ENCODE measurements at regions not wholly inside any gene's neighbourhood (a gene's known extent, or its start where the extent isn't known, plus 50 kb on each side); places are given as distances from the start of the nearest gene placed in this dataset.

DNA sequence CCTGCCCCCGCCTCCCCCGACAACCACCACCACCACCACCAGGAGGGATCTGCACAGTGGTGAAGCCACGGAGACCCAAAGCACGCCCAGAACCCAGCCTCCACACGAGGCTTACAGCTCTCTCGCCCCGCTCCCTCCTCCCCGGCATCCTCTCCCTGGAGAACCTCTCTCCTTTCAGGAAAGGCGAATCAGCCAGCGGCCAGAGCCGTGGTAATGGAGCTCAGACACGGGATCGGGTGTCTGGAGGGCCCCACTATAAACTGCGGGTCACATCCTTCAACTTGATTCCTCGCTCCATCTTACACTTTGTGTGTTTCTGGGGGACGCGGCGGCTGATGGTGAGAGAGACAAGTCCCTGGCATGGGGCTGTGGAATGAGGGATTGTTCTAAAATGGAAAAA lies 271.5 kb upstream of the SIX2 start:
- TF ChIP-seq, protein P1, sequence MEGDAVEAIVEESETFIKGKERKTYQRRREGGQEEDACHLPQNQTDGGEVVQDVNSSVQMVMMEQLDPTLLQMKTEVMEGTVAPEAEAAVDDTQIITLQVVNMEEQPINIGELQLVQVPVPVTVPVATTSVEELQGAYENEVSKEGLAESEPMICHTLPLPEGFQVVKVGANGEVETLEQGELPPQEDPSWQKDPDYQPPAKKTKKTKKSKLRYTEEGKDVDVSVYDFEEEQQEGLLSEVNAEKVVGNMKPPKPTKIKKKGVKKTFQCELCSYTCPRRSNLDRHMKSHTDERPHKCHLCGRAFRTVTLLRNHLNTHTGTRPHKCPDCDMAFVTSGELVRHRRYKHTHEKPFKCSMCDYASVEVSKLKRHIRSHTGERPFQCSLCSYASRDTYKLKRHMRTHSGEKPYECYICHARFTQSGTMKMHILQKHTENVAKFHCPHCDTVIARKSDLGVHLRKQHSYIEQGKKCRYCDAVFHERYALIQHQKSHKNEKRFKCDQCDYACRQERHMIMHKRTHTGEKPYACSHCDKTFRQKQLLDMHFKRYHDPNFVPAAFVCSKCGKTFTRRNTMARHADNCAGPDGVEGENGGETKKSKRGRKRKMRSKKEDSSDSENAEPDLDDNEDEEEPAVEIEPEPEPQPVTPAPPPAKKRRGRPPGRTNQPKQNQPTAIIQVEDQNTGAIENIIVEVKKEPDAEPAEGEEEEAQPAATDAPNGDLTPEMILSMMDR (conservative IDR thresholded peaks at IDR 0.05; ENCODE audit: low read depth, low read length) = no peak
- TF ChIP-seq EZH2phosphoT487 (IDR thresholded peaks at IDR 0.05; ENCODE audit: borderline replicate concordance, low read length) = no peak
